Cardiac muscle cell (in vitro differentiated cells and primary cell): ENCODE measurements at regions not wholly inside any gene's neighbourhood (a gene's known extent, or its start where the extent isn't known, plus 50 kb on each side); places are given as distances from the start of the nearest gene placed in this dataset.

Experiments used
- DNase-seq, 2 donors: peaks; one replicate each; pipeline versions ENCODE4 v3.0.0 to v3.0.0-alpha.2; 2010 to 2017; ENCODE audit warnings: low read depth in 1 of 2, low spot score in 1 of 2
- H3K27ac ChIP-seq: fragments of 200-600 bp; sonication (generic); 2 replicates; pipeline ENCODE4 v1.5.1; 2016
- H3K27me3 ChIP-seq: fragments of 200-600 bp; sonication (generic); 2 replicates; pipeline ENCODE4 v1.6.0; 2016; ENCODE audit warnings: control low read depth
- H3K36me3 ChIP-seq: fragments of 200-600 bp; sonication (generic); 2 replicates; pipeline ENCODE4 v1.5.1; 2016; ENCODE audit warnings: control low read depth
- H3K4me1 ChIP-seq: fragments of 200-600 bp; sonication (generic); 2 replicates; pipeline ENCODE4 v1.8.1; 2017; ENCODE audit warnings: low read depth, mild to moderate bottlenecking, mixed run types
- H3K4me3 ChIP-seq: fragments of 200-600 bp; sonication (generic); 2 replicates; pipeline ENCODE4 v1.5.1; 2016; ENCODE audit warnings: mild to moderate bottlenecking
- H3K9me3 ChIP-seq: fragments of 200-600 bp; sonication (generic); 2 replicates; pipeline ENCODE4 v1.5.1; 2017; ENCODE audit warnings: low read depth, mild to moderate bottlenecking, control low read depth
- TF ChIP-seq, protein P1 (sequence below): IDR thresholded peaks from 2 replicates; pipeline ENCODE4 v1.5.1; 2012; ENCODE audit warnings: low read depth, mild to moderate bottlenecking, low read length

DNA sequence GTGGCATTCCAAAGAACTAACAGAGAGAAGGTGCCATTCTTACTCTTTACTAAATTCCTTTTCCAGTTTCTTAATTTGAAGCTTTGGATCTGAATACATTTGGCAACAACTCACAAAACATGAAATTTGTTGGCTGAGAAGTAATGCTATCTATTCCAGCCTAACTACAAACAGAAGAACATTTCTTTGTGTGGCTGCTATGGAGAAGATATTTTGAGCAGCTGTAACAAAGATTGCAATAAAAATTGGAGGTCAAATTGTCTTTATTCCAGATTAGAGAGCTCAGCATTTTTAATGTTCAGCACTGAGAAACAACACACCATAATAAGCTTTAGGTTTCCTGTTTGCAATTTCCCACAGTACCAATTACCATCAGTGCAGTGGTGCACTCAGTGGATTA is 835.8 kb upstream of the FLRT2 start:
- DNase-seq = no peak
- no peaks in the 10 kb centered on the region for H3K9me3 ChIP-seq
- H3K27ac ChIP-seq = no peak overlapping the region
- TF ChIP-seq, protein P1, sequence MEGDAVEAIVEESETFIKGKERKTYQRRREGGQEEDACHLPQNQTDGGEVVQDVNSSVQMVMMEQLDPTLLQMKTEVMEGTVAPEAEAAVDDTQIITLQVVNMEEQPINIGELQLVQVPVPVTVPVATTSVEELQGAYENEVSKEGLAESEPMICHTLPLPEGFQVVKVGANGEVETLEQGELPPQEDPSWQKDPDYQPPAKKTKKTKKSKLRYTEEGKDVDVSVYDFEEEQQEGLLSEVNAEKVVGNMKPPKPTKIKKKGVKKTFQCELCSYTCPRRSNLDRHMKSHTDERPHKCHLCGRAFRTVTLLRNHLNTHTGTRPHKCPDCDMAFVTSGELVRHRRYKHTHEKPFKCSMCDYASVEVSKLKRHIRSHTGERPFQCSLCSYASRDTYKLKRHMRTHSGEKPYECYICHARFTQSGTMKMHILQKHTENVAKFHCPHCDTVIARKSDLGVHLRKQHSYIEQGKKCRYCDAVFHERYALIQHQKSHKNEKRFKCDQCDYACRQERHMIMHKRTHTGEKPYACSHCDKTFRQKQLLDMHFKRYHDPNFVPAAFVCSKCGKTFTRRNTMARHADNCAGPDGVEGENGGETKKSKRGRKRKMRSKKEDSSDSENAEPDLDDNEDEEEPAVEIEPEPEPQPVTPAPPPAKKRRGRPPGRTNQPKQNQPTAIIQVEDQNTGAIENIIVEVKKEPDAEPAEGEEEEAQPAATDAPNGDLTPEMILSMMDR = no peak
- no peaks in the 10 kb centered on the region for H3K4me1 ChIP-seq
- no peak overlapping the region for H3K4me3 ChIP-seq
- H3K27me3 ChIP-seq = no peaks in the 10 kb centered on the region
- no peaks in the 10 kb centered on the region for H3K36me3 ChIP-seq

DNA sequence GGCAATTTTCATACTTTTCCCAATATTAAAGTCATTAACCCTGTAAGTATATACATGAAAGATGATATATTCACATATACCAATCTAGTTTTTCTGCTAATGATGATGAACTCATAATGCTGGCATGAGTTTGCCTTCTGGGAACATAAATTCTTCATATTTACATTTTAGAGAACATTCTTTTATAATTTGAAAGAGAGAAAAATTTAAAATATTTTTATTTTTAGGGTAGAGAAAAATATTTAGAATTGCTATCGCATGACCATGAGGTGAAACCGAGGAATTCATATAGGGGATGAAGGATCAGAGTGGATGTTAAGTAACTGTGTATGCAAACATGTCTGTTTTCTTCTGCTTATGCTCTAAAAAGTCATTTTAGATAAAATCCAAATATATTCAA is 825.3 kb upstream of the FLRT2 start:
- TF ChIP-seq, protein P1 = no peak
- Histone ChIP-seq H3K36me3 (no peaks in the 10 kb centered on the region), H3K9me3 (peaks cover 3% of the 10 kb centered on the region), H3K4me1 (no peaks in the 10 kb centered on the region), H3K27me3 (no peaks in the 10 kb centered on the region), H3K27ac (no peak overlapping the region), H3K4me3 (no peak overlapping the region)
- no peak for DNase-seq

DNA sequence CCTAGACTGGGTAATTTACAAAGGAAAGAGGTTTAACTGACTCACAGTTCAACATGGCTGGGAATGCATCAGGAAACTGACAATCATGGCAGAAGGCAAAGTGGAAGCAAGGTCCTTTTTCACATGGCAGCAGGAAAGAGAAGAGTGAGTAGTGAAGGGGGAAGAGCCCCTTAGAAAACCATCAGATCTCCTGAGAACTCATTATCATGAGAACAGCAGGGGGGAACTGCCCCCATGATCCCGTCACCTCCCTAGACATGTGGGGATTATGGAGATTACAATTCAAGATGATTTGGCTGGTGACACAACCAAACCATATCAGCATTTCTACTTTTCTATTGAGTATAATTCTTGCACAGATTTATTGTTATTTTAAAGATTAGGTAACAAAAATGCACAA is 822.1 kb upstream of the FLRT2 start:
- DNase-seq = no peak
- Histone ChIP-seq H3K36me3 (no peaks in the 10 kb centered on the region), H3K9me3 (peaks cover 3% of the 10 kb centered on the region), H3K4me3 (no peak overlapping the region), H3K27ac (no peak overlapping the region), H3K4me1 (no peaks in the 10 kb centered on the region), H3K27me3 (no peaks in the 10 kb centered on the region)
- TF ChIP-seq, protein P1 = no peak

DNA sequence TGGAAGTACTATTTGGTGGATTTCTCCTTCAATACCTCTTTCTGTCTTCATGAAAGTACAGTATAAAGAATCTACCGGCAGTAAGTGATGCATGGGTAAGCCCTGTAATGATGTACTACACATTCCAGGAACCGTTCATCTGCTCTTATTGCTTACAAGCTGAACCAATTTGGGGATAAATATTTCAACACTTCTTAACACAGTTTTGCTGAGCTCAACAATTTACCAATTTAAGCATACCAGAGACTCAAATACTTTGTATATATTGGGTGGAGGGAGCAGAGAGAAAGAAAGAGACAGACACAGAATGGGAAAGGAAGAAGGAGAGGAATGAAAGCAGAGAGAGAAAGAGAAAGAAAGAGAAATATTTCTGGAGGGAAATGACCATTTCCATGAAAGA is 821.1 kb upstream of the FLRT2 start:
- peaks cover 3% of the 10 kb centered on the region for H3K9me3 ChIP-seq
- no peak overlapping the region for H3K4me3 ChIP-seq
- TF ChIP-seq, protein P1 = no peak
- no peaks in the 10 kb centered on the region for H3K36me3 ChIP-seq
- DNase-seq = no peak
- H3K4me1 ChIP-seq = no peaks in the 10 kb centered on the region
- no peaks in the 10 kb centered on the region for H3K27me3 ChIP-seq
- H3K27ac ChIP-seq = no peak overlapping the region

DNA sequence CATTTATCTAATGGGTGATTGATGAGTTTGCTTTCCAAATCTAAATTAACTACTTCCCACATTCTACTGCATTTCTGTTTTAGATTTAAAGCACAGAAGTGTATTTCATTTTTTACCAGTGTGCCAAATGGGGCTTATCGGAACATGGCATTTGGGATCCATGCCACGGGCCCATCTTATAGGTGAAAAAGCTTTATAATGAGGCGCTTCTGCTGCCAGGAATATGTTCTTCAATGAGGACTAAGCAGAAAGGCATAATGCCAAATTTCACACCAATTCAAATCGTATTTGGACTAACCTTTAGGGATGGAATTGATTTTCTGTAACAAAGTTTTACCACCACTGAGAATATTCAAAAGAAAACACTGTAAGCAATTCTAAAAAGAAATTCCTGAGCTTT is 803.5 kb upstream of the FLRT2 start:
- no peaks in the 10 kb centered on the region for H3K27me3 ChIP-seq
- H3K36me3 ChIP-seq = no peaks in the 10 kb centered on the region
- no peaks in the 10 kb centered on the region for H3K4me1 ChIP-seq
- no peak for DNase-seq
- H3K4me3 ChIP-seq = no peak overlapping the region
- no peaks in the 10 kb centered on the region for H3K9me3 ChIP-seq
- TF ChIP-seq, protein P1 = no peak
- no peak overlapping the region for H3K27ac ChIP-seq
